IPS-20b (cell line): ENCODE measurements at regions not wholly inside any gene's neighbourhood (a gene's known extent, or its start where the extent isn't known, plus 50 kb on each side); places are given as distances from the start of the nearest gene placed in this dataset.

Experiments used
- H3K27ac ChIP-seq: one replicate; pipeline ENCODE4 v1.5.1; 2013; ENCODE audit warnings: low read length
- H3K27me3 ChIP-seq: 2 replicates; pipeline ENCODE4 v1.6.1; 2013; ENCODE audit warnings: mild to moderate bottlenecking, low read length, inconsistent platforms; ENCODE audit not compliant: insufficient read depth
- H3K36me3 ChIP-seq: 2 replicates; pipeline ENCODE4 v1.6.1; 2013; ENCODE audit warnings: low read depth, mild to moderate bottlenecking, inconsistent platforms, low read length, moderate library complexity; ENCODE audit not compliant: insufficient read depth
- H3K4me1 ChIP-seq: 2 replicates; pipeline ENCODE4 v1.6.1; 2013; ENCODE audit warnings: mild to moderate bottlenecking, control low read depth, inconsistent platforms, low read length, moderate library complexity; ENCODE audit not compliant: insufficient read depth
- H3K4me3 ChIP-seq: 2 replicates; pipeline ENCODE4 v1.5.1; 2013; ENCODE audit warnings: mild to moderate bottlenecking, low read length, inconsistent platforms
- H3K9ac ChIP-seq: 2 replicates; pipeline ENCODE4 v1.6.1; 2013; ENCODE audit warnings: low read depth, mild to moderate bottlenecking, inconsistent platforms, low read length, moderate library complexity
- H3K9me3 ChIP-seq: 2 replicates; pipeline ENCODE4 v1.6.1; 2013; ENCODE audit warnings: mild to moderate bottlenecking, low read depth, low read length, inconsistent platforms; ENCODE audit not compliant: insufficient read depth

- Histone ChIP-seq H3K9ac (no peak overlapping the region), H3K36me3 (no peaks in the 10 kb centered on the region), H3K9me3 (no peaks in the 10 kb centered on the region), H3K27ac (no peak overlapping the region), H3K4me3 (no peak overlapping the region), H3K27me3 (no peaks in the 10 kb centered on the region), H3K4me1 (no peaks in the 10 kb centered on the region; the same call in 1 of the 2 replicates)
These were observed 214.3 kb upstream of the TCF21 start for GRCh38 chr6:133674661-133675060.

- peaks cover 22% of the 10 kb centered on the region; the same call in 1 of the 2 replicates for H3K4me1 ChIP-seq
- no peaks in the 10 kb centered on the region for H3K9me3 ChIP-seq
- no peaks in the 10 kb centered on the region for H3K27me3 ChIP-seq
- H3K36me3 ChIP-seq = no peaks in the 10 kb centered on the region
- peak overlapping the region; percentile 74 for H3K9ac ChIP-seq
- peak overlapping the region; percentile 41; the same call in 1 of the 2 replicates for H3K4me3 ChIP-seq
- H3K27ac ChIP-seq = peak overlapping the region; percentile 75
These were observed 207.9 kb upstream of the TCF21 start for GRCh38 chr6:133680994-133681393.

- Histone ChIP-seq H3K9ac (peak overlapping the region; percentile 74), H3K9me3 (no peaks in the 10 kb centered on the region), H3K27me3 (no peaks in the 10 kb centered on the region), H3K4me1 (peaks cover 22% of the 10 kb centered on the region; the same call in 1 of the 2 replicates), H3K4me3 (peak overlapping the region; percentile 41; the same call in 1 of the 2 replicates), H3K27ac (peak overlapping the region; percentile 75), H3K36me3 (no peaks in the 10 kb centered on the region)
These were observed 207.0 kb upstream of the TCF21 start for GRCh38 chr6:133681891-133682290.

GRCh38 chr6:133682506-133683307 lies 206.2 kb upstream of the TCF21 start:
- Histone ChIP-seq H3K4me1 (peaks cover 22% of the 10 kb centered on the region; the same call in 1 of the 2 replicates), H3K9me3 (no peaks in the 10 kb centered on the region), H3K4me3 (peak overlapping the region; percentile 3; the same call in 1 of the 2 replicates), H3K27ac (peak overlapping the region; percentile 73), H3K27me3 (no peaks in the 10 kb centered on the region), H3K36me3 (no peaks in the 10 kb centered on the region), H3K9ac (peak overlapping the region; percentile 2; the same call in 1 of the 2 replicates)

- Histone ChIP-seq H3K9ac (peak overlapping the region; percentile 2; the same call in 1 of the 2 replicates), H3K27ac (peak overlapping the region; percentile 73), H3K4me3 (peak overlapping the region; percentile 3; the same call in 1 of the 2 replicates)
These were observed 205.7 kb upstream of the TCF21 start for GRCh38 chr6:133683308-133683580.

GRCh38 chr6:133683606-133684005 lies 205.3 kb upstream of the TCF21 start:
- Histone ChIP-seq H3K9ac (peak overlapping the region; percentile 2; the same call in 1 of the 2 replicates), H3K4me3 (peak overlapping the region; percentile 3; the same call in 1 of the 2 replicates), H3K36me3 (no peaks in the 10 kb centered on the region), H3K9me3 (no peaks in the 10 kb centered on the region), H3K27ac (peak overlapping the region; percentile 73), H3K27me3 (no peaks in the 10 kb centered on the region), H3K4me1 (peaks cover 22% of the 10 kb centered on the region; the same call in 1 of the 2 replicates)

More at GRCh38 chr6:133683308-133683580, 205.7 kb upstream of the TCF21 start:
- H3K36me3 ChIP-seq = no peaks in the 10 kb centered on the region
- no peaks in the 10 kb centered on the region for H3K27me3 ChIP-seq
- H3K9me3 ChIP-seq = no peaks in the 10 kb centered on the region
- H3K4me1 ChIP-seq = peaks cover 22% of the 10 kb centered on the region; the same call in 1 of the 2 replicates

GRCh38 chr6:133688705-133689492 lies 200.0 kb upstream of the TCF21 start:
- Histone ChIP-seq H3K4me1 (peaks cover under 1% of the 10 kb centered on the region; the same call in 1 of the 2 replicates), H3K9me3 (no peaks in the 10 kb centered on the region), H3K27ac (no peak overlapping the region), H3K36me3 (no peaks in the 10 kb centered on the region), H3K27me3 (no peaks in the 10 kb centered on the region), H3K9ac (no peak overlapping the region), H3K4me3 (no peak overlapping the region)

GRCh38 chr6:133689863-133690262 lies 199.1 kb upstream of the TCF21 start:
- H3K4me1 ChIP-seq = no peaks in the 10 kb centered on the region
- H3K9me3 ChIP-seq = no peaks in the 10 kb centered on the region
- H3K4me3 ChIP-seq = no peak overlapping the region
- no peak overlapping the region for H3K27ac ChIP-seq
- H3K27me3 ChIP-seq = no peaks in the 10 kb centered on the region
- no peaks in the 10 kb centered on the region for H3K36me3 ChIP-seq
- no peak overlapping the region for H3K9ac ChIP-seq

GRCh38 chr6:133693565-133693964 lies 195.3 kb upstream of the TCF21 start:
- no peak overlapping the region for H3K27ac ChIP-seq
- H3K4me1 ChIP-seq = no peaks in the 10 kb centered on the region
- no peak overlapping the region for H3K4me3 ChIP-seq
- H3K9me3 ChIP-seq = no peaks in the 10 kb centered on the region
- H3K36me3 ChIP-seq = no peaks in the 10 kb centered on the region
- H3K9ac ChIP-seq = no peak overlapping the region
- no peaks in the 10 kb centered on the region for H3K27me3 ChIP-seq

- H3K27me3 ChIP-seq = no peaks in the 10 kb centered on the region
- H3K4me3 ChIP-seq = no peak overlapping the region
- H3K36me3 ChIP-seq = no peaks in the 10 kb centered on the region
- H3K4me1 ChIP-seq = no peaks in the 10 kb centered on the region
- H3K27ac ChIP-seq = no peak overlapping the region
- no peak overlapping the region for H3K9ac ChIP-seq
- H3K9me3 ChIP-seq = no peaks in the 10 kb centered on the region
These were observed 191.7 kb upstream of the TCF21 start for GRCh38 chr6:133697185-133697584.

- no peaks in the 10 kb centered on the region for H3K9me3 ChIP-seq
- no peaks in the 10 kb centered on the region for H3K4me1 ChIP-seq
- H3K9ac ChIP-seq = no peak overlapping the region
- no peak overlapping the region for H3K4me3 ChIP-seq
- no peaks in the 10 kb centered on the region for H3K36me3 ChIP-seq
- no peaks in the 10 kb centered on the region for H3K27me3 ChIP-seq
- H3K27ac ChIP-seq = no peak overlapping the region
These were observed 191.2 kb upstream of the TCF21 start for GRCh38 chr6:133697666-133698065.
